GM18519 (cell line): ENCODE measurements at regions not wholly inside any gene's neighbourhood (a gene's known extent, or its start where the extent isn't known, plus 50 kb on each side); places are given as distances from the start of the nearest gene placed in this dataset.
A peak's percentile ranks its signal among the peaks of the same experiment; 100 is the strongest.

Experiments
- ATAC-seq: cut with Tn5 transposase; IDR thresholded peaks from one replicate; pipeline ENCODE4 v1.9.1; 2021; ENCODE audit warnings: mild to moderate bottlenecking, moderate library complexity; ENCODE audit not compliant: unreplicated experiment, low FRiP score

DNA sequence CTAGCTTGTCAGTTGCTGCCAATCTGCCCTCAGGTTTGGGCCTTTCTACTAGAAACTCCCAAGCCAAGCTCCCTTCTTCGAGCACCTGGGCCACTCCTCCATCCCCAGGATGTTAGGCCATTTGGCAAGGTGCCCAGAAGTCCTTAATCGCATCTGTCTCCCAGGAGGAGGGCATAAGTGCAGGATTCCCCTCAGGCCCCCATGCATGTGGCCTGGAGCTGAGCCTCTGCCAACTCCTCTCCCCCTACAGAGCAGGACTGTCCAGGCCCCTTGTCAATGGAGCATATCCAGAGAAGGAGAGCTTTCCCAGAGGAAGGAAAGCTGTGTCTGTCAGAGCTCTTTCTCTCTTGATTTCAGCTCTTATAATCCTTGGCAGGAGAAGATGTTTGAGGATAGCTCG lies 182.6 kb upstream of the ROPN1 start:
- no peak for ATAC-seq

DNA sequence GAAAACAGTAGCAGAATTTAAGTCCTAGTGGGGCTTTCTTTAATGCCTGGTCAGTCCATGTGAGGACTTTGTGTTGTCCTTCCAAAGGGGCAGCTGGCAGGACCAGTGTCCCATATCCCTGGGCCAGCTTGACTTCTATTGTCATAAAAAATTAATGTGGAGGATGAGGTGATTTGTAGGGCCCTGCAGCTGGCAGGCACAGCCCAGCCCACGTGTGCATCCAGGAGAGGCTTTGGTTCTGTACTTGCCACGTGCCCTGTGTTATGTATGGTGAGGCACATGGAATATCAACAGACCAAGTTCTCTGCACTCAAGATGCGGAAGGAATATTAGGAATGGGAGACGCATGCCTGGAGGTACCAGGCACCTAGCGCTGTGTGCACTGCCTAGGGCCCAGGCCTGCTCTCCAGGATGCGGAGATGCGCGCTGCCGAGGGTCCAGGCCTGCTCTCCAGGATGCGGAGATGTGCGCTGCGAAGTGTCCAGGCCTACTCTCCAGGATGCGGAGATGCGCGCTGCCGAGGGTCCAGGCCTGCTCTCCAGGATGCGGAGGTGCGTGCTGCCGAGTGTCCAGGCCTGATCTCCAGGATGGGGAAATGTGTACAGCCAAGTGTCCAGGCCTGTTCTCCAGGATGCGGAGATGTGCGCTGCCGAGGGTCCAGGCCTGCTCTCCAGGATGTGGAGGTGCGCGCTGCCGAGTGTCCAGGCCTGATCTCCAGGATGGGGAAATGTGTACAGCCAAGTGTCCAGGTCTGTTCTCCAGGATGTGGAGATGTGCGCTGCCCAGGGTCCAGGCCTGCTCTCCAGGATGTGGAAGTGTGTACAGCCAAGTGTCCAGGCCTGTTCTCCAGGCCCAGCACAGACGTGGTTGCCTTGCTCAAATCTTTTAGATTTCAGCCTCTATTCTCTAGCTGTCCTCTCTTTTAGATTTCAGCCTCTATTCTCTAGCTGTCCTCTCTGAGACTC lies 183.3 kb upstream of the ROPN1 start:
- ATAC-seq = no peak

DNA sequence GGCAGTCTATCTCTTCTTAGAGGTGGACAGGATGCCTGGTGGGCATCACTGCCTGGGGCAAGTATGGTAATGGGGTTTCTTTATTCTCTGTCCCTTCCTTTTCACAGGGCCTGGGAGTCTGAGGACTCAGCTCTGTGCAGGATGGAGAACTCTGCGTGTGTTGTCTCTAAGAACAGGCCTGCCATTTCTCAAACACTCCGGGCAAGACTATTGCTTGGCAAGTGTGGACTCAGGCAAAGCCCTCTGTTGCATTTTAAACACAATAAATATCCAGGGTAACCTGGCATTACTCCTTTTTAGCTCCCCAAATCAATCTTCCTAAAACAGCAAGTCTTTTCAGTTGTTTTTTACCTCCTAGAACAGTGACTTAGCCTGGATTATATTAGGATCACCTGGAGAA lies 185.1 kb upstream of the ROPN1 start:
- ATAC-seq = no peak

DNA sequence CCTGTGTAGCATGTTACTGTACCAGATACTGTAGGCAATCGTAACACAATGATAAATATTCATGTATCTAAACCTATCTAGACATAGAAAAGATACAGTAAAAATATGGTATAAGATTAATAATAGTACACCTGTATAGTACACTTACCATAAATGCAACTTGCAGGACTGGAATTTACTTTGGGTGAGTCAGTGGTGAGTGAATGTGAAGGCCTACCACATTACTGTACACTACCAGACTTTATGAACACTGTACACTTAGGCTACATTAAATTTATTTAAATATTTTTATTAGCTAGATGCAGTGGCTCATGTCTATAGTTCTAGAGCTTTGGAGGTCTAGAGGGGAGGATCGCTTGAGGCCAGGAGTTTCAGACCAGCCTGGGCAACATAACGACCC lies 186.6 kb upstream of the ROPN1 start:
- ATAC-seq = no peak

DNA sequence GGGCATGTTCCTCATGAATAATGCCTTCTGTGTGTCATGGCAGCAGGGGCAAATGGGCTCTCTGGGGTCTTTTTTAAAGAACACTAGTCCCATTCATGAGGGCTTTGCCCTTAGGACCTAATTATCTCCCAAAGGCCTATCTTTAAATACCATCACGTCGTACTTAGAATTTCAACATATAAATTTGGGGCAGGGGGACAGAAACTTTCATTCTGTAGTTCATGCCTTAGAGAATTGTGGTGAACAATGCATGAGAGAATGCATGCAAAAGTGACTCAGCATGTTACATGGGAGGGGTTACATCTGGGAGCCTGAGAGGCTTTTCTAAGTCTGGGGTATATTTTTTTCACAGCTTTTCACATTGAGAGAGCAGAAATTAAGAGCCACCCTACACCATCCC lies 208.5 kb upstream of the ROPN1 start:
- ATAC-seq = no peak

DNA sequence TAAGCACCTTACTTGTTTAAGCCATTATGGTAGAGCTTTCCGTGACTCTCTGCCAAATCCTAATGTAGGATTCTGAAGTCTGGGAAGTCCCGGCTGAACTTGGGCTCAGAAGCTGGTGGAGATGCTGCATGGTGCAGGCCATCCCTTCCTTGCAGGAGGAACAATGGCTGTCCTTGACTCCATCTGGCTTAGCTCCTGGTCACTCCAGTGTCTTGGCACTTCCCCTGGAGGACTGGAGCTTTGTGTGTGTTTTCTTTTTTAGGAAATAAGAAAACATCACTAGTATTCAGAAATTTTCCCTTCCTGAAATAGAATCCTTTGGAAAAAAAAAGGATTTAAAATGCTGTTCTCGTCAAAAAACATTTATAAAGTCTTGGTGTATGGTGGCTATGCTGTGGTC lies 209.3 kb upstream of the ROPN1 start:
- no peak for ATAC-seq

DNA sequence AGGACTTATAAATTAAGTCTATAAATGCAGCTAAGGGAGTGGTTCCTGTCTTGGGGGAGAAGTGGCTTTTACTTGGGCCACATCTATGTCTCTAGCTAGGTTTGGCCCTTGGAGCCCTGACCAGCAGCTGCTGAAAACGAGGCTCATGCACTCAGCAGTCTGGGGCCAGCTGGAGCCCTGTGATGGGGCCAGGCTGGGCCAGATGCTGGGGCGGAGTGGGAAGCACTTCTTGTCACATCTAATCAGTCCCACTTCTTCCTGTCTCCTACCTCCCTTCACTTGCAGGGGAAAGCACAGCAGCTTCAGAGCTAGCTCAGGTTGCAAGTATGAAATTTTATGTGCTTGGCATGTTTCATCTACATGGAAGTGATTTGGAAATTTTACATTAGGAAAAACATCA lies 209.9 kb upstream of the ROPN1 start:
- no peak for ATAC-seq

DNA sequence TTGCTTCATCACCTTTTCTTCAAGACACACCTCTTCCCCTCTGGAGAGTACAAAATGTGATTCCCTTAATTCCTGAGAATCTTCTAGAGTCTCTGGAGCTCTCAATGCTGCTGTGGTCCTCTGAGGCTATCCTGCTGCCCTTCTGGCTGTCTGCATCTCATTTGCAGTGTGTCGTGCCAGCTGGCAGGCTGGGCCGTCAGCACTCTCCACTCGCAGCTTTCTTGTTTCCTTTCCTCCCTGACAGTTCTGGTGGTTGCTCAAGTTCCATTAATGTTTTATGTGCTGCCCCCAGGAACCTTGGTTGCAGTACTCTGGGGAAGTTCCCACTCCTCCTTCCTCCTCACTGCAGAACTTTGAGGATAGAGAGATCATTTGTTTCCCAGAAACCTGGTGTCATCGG lies 210.8 kb upstream of the ROPN1 start:
- no peak for ATAC-seq

DNA sequence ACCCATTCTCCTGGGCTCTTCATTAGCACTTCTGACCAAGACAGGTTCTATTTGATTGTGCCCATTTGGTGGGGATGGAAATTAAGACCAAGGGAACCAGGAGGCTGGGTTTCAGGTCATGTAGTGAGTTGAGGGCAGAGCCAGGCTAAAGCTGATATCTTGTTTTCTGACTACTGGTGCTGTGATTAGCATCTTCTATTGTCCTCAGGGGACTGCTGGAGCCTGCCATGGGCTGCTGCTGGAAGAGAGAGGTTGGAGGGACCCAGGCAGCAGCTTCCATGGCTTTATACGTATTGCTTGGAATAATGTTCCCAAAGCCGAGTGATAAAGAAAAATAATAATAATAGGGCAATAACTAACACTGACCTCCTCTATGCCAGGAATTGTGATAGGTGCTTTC lies 211.4 kb upstream of the ROPN1 start:
- no peak for ATAC-seq

DNA sequence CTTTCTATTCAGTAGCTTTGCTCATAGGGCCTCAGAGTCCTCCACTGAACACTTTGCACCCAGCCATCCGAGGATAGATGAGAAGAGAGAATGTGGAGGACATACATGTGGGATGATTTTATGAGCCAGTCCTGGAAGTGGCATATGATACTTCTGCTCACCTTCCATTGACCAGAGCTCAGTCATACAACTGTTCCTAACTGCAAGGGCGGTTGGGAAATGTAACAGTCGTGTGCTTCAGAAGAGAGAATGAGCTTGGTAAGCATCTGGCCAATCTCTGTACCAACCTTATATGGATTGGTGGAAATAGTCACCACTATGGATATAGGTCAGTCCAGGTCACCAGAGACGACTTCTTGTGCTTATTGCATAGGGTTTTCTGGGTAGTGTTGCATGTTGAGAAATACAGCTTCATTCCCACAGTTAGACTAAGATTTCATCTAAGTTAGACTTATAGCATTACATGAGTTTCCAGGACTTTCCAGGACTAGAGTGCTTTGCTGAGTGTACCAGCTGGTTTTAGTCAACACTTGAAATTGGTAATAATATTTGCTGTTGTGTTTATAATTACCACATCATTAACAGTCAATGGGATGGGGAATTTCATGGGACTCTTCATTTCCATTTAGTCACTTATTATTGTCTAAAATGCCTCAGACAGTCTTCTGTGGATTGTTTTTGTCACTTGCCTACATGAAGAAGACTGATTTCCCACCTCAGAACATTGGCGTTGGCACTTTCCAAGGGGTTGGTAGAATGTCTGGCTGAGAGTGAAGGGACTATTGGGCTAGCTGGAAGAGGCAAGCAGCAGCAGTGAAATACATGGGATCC lies 214.5 kb upstream of the ROPN1 start:
- no peak for ATAC-seq

DNA sequence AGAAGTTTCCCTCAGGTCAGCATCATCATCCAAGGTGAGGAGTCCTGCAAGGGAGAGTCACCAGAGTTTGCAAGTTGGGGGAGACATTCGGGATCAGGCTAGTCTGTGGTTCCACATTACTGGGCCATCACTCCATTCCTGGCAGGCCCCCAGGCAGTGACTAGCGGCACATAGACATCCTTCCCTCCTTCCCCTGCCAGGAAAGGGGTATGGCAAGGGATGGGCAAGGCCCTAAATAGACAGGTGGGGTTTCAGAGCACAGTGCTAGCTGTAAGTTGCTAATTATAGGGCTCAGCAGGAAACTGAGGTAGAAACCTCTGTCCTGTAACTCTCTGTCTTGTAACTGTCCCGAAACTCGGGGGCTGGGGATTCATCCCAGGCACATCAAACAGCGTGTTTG lies 215.2 kb upstream of the ROPN1 start:
- no peak for ATAC-seq

DNA sequence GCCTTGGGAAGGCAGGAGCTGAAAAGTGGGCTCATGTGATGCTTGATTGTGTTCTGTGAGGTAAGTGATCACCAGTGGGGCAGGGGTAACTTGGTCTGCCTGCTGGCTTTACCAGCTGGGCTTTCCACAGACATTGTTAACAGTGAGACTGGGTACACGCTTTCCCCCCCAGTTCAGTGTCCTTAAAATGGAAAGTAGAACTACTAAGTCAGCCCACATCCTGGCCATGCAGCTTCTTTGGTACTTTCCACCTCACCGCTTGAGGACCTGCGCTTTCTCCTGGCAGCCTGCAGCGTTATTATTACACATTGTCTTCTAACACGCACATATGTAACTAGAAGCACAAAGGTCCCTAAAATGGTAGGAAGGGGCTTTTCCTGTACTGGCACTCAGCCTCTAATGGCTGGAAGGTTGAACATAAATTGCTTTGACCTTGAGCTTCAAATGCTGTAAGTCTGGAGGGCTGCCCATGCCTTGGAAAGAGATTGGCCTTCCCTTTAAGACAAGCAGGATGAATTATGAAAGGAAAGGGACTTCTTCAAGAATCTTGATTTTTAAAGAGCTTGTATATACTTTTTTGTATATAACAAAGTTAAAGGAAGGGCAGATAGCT lies 216.1 kb upstream of the ROPN1 start:
- peak; percentile 80 for ATAC-seq

DNA sequence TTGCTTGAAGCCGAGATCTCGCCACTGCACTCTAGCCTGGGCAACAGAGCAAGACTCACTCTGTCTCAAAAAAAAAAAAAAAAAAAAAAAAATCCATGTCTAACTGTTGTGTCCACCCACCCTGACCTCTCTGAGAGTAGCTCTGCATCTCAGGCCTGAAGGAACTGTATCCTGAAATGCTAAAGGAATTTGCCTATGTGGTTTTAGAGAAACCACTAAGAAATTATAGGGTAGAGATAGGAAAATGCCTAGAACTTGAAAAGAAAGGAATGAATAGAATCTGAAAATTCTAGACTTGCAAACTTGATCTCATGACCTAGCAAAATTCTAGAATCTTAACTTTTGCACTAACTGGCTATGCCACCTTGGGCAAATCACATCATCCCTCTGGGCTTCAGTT lies 217.5 kb upstream of the ROPN1 start:
- no peak for ATAC-seq

DNA sequence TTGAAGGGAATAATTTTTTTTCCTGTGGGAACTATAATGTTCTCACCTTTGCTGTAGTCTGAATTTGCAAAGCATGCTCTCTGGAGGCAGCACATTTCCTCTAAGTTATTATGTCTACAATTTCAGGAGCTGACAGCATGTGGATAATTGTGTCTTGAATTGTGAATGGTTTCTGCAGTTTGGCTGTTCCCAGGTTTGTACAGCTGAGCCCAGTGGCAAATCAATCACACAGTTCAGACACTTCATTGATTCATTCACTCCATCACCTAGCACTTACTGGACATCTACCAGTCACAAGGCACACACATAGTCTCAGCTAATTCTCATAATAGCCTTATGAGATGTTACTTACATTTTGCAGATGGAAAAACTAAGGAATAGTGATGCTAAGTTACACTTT lies 219.0 kb upstream of the ROPN1 start:
- no peak for ATAC-seq

DNA sequence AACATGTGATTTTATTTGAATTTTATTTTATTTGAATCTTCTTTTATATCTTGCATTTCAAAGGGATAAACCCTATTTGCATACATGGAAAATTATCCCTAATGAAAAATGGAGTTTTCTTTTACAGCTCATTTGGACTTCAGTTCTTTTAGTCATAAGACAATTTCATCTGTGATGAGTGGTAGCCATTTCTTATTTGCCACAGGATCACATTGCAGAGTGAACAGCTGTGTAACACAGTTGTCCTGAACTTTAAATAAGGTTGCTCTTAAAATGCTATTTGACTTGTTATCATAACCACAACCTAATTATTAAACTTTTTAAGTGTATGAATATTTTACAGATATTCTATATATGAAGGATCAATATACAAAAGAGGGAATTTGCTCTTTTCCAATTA lies 221.7 kb upstream of the ROPN1 start:
- ATAC-seq = no peak

DNA sequence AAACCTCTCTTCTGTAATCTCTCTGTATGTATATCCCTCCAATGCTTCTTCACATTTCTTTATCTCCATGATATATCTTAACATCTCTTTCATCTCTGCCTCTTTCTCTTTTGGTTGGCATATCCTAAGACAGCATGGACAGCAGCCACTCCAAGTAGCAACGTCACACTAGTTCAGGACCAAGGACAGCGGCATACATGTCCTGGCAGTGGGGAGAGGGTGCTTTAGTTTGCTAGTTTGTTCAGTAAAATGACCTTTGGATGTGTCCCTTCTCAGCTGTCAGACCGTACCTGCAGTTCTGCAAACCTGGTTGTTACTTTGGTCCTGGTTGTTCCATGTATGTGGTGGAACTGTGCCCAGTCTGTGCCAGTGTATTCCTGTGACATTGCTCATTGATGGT lies 225.6 kb upstream of the ROPN1 start:
- no peak for ATAC-seq

DNA sequence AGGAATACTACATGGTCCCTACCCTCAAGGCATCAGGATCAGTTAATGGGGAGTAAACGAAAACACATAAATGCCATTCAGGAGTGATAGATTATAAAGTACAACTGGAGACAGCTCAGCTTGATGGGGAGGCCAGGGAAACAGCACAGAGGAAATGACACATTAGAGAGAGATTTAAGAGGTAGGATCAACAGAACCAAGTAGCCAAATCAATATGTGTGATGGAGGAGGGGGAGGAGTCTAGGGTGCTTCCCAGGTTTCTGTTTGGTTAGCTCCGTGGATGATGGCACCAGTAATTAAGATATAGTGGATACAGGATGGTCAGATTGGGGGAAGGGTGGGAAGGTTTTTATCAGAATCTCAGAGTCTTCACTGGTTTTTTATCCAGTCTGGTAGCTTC lies 229.5 kb upstream of the ROPN1 start:
- ATAC-seq = no peak

DNA sequence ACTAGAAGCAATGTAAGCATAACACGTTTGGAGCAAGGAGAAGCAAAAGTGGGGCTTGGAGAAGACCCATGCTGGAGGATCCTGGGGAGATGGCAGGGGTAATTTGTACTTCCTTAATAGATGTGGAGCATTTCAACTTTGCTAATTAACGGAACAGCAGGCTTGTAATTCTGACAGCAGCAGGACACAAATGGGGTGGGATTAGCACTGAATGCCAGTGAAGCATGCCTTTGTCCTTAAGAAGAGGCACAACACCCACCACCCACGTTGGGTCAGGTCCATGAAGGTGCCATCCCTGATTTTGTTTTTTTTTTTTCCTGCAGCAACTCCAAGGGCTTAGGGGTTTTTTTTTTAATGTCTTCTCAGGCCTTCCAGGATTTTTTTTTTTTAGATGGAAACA lies 231.9 kb upstream of the ROPN1 start:
- ATAC-seq = no peak

DNA sequence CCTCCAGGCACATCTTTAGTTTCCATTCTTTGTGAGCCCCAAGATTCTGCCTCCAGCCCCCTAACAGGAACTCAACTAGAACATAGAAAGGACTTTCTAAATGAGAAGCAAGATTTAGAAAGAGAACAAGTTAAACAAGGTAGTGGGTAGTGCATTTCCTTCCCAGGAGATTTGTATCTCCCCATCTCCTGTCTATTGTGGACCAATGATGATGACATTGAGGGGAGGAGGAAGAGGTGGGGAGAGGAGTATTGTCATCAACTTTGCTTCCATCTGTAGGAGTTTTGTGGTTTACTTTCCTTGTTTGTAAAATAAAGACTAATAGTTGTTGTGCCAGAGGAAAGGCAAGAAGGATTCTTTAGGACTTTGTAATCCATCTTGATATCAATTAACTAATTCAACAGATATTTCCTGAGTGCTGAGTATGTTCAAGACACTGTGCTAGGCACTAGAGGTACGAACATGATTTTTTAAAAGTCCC lies 235.3 kb upstream of the ROPN1 start:
- no peak for ATAC-seq

DNA sequence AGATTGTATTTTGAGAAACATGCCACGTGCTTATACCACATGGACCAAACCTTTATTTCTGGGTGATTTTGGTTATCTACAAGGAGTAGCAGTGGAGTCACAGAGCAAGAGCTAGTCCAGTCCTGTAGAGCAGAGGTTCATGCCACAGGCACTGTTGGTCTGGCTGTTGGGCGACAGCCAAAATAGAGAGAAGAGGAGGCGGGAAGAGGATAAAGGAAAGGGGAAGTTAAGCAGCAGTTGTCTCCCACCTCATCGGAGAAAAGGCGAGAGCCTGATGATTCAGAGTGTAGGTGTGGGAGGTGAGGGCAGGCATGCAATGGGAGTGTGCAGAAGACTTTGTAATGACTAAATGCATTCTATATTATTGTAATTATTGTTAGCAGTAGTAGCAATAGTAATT lies 237.5 kb upstream of the ROPN1 start:
- ATAC-seq = no peak

DNA sequence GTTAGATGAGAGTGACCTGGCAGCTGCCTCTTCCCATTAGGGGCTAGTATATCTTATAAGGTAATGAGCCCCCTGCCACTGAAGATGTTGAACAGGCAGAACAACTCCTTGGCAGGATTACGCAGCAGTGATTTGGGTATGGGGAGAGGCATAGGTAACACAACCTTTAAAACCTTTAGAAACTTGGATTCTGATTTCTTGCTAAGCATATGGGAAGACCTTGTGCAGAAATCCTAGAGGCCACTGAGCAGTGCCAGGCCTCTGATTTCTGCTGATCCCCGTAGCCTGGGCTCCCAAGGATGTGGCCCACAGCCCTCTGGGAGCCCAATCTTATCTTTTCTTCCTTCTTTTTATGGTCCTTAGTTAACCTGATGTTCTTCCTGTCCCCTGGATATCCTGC lies 237.9 kb upstream of the ROPN1 start:
- ATAC-seq = no peak
